ELF-1 (cell line): ENCODE measurements at regions not wholly inside any gene's neighbourhood (a gene's known extent, or its start where the extent isn't known, plus 50 kb on each side); places are given as distances from the start of the nearest gene placed in this dataset.
"Not testable (repeated sequence)": the region's sequence is repeated elsewhere in the genome, so short reads cannot be mapped to it uniquely, and the experiment has no call there.

Source experiments
- DNase-seq: peaks from one replicate; pipeline ENCODE4 v3.0.0-alpha.2; 2016; ENCODE audit warnings: low read depth, low spot score

DNA sequence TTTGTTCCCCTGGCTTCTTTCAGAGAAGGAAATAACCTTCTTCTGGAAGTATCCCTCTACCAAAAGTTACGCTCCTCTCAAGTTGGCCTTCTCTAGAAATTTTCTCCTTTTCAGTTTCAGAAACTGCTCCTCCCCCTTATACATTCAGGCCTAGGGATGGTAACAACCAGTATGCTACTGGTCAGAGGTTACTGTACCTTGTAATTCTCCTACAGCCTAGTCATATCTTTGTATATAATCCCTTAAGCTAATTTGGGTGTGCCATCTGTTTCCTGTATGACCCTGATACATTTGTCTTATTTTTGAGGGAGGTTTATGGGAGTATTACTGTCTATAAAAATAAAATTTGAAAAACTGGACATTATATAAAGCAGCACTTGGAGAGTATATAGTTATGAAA, 98.0 kb upstream of the NOTCH2NLA start:
- DNase-seq, result not testable (repeated sequence)

DNA sequence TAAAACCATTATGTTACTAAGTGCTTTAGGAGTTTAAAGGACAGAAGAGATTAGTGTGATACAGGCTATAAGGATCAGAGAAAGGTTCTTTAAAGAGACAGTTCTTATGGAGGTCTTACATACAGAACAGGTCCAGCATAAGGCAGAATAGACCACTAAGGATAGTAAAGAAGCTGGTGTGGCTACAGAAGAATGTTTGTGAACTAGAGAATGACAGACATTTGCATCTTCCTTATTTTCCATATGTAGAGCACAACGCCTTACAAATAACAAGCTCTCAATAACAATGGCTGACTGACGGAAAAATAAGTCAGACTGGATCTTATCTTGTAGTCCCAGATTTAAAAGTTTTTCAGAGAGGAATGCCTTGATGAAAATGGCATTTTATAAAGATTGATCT, 95.6 kb upstream of the NOTCH2NLA start:
- not testable (repeated sequence) for DNase-seq

DNA sequence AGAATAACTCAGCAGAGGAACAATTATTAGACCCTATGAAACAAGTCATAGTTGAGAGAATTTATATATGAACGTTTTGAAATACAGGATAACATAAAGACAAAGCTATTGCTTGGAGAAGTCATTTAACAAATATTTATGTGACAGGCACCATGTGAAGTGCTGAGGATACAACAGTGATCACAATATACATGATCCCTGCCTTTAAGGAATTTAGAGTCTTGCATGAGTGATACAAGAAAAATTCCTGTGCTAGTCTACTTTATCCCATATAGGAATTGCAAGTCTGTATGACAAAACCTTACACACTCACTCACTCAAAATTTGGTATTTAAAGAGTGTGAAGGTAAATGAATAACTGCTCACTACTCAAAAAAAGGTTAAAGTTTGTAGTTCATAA, 94.5 kb upstream of the NOTCH2NLA start:
- not testable (repeated sequence) for DNase-seq

DNA sequence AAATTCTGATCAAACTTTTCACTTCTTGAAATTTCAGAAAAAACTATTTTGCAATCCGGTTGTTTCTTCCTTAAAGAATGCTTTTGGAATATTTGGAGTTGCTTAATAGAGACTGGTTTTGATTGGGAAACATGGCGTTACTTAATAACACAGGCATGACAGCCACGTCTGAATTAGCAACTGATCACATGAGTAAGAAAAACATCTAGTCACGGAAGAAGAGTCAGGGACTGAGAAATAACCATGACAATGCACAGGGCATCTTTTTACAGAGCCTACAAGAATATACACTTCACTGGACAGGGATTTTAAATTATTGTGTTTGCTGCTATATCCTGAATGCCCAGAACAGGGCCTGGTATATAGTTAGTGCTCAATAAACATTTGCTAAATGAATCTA, 94.1 kb upstream of the NOTCH2NLA start:
- DNase-seq, result not testable (repeated sequence)

DNA sequence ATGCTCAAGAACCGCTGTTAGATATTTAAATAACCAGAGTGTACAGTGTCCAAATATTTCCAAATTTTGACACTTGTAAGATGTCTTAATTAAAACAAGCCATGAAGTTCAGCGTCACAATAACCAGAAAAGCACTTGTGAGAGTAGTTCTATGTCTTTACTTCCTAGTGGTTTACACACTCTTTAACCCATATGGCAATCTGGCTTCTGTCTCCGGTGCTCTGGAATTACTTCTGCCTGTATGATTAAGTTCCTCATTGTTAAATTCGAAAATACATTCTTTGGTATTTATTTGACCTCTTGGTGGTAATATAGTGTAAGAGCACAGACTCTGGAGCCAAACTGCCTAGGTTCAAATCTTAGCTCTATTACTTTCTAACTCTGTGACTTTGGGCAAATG, 89.9 kb upstream of the NOTCH2NLA start:
- DNase-seq, result not testable (repeated sequence)

DNA sequence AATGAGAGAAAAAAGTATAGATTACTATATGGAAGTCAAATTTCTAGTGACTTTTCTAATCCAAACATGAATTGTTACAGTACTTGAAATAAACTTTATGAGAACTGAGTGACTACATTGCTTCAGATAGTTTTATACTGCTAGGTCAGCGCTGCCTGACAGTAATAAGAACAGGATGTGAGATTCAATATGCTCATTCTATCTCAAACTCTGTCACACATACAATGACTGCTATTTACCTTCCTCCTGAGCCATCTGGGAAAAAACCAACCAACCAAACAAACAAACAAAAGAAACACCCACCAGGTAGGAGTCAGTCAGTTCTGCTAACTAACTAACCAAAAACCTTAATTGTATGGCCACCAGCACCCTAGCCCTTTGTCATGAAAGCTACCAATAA, 89.0 kb upstream of the NOTCH2NLA start:
- not testable (repeated sequence) for DNase-seq

DNA sequence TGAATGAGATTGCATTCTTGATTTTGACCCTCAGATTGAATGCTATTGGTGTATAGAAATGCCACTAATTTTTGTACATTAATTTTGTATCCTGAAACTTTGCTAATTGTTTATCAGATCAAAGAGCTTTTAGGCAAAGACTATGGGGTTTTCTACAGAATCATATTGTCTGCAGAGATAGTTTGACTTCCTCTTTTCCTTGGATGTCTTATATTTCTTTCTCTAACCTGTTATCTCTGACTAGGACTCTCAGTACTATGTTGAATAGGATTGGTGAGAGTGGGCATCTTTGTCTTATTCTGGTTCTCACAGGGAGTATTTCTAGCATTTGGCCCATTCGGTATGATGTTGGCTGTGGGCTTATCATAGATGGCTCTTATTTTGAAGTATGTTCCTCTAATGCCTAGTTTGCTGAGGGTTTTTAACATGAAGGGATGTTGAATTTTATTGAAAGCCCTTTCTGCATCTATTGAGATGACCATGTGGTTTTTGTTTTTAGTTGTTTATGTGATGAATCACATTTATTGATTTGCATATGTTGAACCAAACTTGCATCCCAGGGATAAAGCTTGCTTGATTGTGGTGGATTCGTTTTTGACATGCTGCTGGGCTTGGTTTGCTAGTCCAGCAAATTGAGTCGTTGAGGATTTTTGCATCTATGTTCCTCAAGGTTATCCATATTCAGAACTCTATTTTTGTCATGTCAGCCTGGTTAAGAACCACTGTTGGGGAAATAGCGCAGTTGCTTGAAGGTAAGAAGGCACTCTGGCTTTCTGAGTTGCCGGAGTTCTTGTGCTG, 85.8 kb upstream of the NOTCH2NLA start:
- not testable (repeated sequence) for DNase-seq

DNA sequence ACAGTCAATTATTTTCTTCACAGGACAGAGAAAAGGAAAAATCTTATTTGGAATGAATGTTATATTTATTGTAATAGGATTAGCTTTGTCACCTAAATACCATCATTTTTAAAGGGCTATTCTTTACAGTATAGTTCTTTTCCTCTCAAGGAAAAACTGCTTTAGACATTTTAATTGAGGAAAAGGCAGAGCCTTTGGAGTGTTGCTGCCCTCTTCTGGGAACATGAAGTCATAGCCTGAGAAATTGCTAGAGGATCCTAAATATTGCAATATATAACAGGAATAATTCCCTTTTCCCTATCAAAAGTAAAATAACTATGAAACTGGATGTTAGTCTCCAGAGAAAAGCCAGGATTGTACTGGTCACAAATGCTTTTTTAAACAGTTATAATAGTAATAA, 81.8 kb upstream of the NOTCH2NLA start:
- not testable (repeated sequence) for DNase-seq

DNA sequence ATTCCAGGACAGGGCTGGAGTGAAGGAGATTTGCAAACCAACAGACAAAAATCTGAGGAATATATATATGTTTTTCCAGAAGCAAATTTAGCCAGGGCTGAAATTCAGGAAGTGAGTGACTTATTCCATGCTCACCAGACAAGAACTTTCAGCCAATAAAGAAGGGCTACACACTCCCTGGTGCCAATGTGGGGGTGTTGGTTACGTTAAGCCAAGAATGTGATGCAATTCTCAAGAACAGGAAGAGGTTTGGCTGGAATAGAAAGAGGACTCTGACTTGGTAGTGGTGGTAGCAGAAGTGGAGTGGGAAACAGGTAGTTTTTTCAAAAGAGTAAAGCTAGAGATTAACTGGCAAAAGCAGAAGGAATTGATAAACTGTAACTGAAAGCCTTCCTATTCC, 80.6 kb upstream of the NOTCH2NLA start:
- DNase-seq, result not testable (repeated sequence)

DNA sequence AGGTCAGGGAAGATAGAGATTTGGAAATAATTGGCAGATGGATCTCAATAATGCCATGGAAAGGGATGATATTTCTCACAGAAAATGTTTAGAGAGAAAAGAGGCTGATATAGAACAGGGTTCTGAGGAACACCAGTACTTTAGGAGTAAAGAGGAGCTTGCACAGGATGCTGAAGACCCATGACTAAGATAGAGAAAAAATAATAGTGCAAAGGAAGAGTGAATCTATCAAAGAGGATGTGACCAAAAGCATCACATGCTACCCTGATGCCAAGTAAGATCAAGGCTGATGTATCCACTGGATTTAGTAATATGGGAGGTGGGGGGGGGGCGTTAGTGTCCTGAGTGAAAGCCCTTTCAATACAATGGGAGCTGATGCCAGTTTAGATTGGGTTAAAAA, 80.1 kb upstream of the NOTCH2NLA start:
- DNase-seq, result not testable (repeated sequence)

DNA sequence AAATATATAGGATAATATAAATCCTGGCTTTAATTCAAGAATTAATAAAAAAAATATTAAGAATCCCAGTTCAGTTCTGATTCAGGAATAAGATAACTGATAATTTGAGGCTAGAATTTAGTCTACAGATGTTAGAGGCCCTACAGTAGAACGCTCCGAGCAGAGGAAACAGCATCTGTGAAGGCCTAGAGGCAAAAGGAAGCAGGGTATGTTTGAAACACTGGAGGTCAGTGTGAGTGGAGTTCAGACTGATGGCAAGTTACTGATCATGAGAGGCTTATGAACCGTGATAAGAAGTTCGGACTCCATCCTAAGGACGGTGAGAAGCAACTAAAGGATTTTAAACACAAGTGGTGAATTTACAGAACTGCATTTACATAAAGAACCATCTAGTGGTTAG, 79.3 kb upstream of the NOTCH2NLA start:
- DNase-seq, result not testable (repeated sequence)

DNA sequence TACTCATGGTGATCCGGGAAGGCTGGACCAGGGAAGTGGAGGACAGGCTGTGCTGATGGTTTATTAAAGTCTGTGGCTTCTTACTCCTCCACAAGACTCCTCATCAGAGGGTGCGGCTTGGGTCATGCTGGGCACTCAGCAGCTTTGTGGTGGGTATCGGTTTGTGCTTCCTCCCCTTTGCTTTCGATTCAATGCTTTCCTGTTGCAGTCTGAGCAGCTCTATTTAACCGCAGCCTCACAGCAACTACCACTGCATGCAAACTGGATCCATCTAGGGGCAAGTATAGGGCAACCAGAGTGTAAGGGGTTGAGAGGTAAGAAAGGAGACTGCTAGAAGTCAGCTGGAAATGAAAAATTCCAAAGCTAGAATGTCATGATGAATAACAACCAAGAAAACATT, 78.8 kb upstream of the NOTCH2NLA start:
- DNase-seq, result not testable (repeated sequence)

DNA sequence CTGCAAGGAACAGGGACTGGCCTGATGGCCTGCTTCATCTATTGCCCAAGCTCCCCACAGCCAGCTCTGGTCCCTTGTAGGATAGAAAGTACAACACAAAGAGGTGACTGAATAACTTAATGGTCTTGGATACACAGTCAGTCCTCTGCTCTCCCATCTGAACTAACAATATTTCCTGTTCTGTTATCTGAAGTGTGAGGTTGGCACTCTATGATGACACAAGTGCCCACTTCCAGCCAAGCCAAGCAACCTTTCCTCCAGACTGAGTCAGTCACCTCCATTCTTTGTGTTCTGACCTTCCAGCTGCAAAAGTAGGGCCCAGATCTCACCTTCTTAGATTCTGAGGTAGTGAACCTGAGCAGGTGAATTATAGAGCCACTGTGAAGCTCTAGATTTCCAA, 77.8 kb upstream of the NOTCH2NLA start:
- DNase-seq, result not testable (repeated sequence)

DNA sequence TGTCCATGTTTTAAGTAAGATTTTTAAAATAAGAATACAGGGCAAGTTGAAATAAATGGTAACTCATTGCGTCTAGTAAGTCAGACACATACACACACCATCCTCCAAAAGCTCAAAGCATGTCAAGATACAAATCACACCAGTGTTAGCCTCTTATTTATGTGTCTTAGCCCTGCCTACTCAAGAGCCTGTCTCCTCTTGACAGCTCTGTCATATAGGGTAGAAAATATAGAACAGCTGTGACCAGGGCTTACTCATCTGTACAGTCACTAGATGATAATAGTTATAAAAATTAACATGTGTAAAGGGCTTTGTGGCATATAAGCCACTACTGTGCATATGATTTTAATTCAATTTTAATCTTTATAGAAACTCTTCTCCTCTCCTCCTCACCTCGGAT, 76.6 kb upstream of the NOTCH2NLA start:
- DNase-seq, result not testable (repeated sequence)

DNA sequence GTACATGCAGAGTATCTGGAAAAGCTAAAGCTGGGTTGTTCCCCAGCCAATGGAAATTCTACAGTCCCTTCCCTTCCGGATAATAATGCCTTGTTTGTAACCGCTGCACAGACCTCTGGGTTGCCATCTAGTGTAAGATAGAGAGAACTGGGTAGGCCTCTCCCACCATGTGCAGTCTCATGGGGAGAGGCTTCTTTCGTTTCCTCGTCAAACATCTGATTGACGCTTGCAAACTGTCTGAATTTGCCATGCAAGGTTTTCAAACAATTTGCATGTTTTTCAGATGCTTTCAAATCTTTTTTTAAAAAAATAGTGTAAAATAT, 69.7 kb upstream of the NOTCH2NLA start:
- not testable (repeated sequence) for DNase-seq

DNA sequence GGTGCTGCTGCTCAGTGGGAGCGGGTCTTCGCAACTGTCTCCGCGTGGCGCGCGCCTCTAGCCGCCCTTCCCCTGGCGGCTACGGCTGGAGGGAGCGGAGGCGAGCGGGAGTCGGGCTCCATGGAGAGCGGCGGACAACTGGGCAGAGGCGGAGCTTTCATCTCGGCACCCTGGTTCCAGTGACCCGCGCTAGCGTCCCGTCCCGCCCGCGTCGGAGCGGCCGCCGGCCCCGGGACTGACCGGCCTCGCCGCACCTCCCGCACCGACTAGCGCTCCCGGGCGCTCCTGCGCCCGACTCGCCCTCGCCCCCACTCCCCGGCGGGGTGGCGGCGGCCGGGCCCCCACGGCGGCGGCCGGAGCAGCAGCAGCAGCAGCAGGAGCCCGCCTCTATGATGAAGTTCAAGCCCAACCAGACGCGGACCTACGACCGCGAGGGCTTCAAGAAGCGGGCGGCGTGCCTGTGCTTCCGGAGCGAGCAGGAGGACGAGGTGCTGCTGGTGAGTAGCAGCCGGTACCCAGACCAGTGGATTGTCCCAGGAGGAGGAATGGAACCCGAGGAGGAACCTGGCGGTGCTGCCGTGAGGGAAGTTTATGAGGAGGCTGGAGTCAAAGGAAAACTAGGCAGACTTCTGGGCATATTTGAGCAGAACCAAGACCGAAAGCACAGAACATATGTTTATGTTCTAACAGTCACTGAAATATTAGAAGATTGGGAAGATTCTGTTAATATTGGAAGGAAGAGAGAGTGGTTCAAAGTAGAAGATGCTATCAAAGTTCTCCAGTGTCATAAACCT, 69.2 kb upstream of the NOTCH2NLA start:
- DNase-seq, result not testable (repeated sequence)

DNA sequence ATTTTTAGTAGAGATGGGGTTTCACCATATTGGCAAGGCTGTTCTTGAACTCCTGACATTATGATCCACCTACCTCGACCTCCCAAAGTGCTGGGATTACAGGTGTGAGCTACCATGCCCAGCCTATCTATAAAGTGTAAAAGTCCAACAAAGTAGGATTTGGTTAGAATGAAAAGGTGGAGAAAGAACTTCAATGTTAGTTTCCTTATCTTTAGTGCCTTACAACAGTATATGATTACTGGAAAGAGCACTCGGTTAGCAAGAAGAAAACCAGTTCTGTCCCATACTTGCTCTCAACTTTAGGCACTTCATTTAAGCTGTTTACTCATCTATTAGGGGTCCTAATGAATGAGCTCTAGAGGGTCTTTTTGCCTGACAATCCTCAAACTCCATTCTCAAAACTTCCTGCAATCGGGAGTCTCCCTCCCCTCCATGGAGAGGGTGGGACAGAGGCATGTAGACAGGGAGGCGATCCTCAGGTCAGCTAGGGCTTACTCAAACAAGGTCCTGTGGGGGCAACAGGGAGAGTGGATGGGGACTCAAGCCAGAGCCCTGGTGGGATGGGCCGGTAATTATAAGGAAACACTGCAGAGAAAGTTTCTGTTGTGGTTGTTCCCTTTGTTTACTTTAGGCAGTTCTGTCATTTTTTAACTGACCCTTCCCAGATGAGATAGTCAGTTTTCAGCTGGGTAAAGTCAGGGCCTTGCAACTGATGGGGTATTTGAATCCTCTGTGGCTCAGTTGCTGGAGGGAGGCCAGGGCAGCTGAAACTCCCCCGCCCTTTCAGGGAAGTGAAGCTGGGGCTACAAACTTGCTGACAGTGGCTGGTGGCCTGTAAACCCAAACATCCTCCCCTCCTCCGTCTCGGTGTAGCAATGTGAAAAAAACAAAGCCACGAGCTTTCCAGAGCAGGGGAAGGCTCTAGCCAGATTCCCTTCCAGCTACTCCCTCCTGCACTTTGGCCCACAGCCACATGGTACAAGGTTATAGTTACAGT, 64.4 kb upstream of the NOTCH2NLA start:
- not testable (repeated sequence) for DNase-seq

DNA sequence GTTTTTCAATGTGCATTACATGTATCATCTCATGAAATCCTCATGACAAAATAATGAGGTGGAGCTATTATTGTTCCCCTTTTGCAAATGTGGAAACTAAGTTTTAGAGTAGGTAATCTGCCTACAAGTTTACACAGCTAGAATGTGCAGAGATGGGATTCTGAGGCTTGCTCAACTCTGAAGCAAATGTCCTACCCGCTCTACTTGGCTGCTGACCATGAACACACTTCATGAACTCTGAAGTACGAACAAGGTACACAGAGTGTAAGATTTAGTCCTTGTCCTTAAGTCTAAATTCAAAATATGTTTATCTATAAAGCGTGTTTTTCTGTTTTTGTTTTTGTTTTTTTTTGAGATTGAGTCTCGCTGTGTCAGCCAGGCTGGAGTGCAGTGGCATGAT, 63.6 kb upstream of the NOTCH2NLA start:
- DNase-seq, result not testable (repeated sequence)

DNA sequence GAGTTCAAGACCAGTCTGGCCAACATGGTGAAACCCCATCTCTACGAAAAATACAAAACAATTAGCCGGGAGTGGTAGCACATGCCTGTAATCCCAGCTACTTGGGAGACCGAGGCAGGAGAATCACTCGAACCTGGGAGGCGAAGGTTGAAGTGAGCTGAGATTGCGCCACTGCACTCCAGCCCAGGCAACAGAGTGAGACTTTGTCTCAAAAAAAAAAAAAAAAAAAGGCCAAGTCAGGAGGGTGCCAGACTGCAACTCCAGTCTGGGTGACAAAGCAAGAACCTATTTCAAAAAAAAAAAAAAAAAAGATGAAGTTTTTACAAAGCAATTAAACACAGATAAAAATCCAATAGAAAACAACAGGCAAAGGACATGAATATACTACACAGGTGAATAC, 59.1 kb upstream of the NOTCH2NLA start:
- not testable (repeated sequence) for DNase-seq

DNA sequence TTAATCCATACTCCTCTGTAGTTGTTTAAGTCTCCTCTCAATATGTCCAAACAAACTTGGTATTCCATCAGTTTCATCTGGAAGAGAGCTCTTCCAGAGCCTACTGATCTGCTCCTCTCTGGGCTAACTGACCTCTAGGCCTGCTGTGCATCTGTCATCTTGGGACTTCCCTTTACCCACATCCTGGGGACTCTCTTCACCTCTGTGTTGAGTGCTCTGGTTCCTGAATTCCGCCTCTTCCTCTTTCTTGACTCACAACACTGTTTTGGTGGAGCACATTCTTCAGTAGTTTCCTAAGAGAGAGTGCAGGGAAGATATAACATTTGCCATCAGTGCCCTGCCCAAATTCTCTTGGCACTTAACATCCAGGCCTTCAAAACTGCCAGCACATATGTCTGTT, 55.9 kb upstream of the NOTCH2NLA start:
- not testable (repeated sequence) for DNase-seq

DNA sequence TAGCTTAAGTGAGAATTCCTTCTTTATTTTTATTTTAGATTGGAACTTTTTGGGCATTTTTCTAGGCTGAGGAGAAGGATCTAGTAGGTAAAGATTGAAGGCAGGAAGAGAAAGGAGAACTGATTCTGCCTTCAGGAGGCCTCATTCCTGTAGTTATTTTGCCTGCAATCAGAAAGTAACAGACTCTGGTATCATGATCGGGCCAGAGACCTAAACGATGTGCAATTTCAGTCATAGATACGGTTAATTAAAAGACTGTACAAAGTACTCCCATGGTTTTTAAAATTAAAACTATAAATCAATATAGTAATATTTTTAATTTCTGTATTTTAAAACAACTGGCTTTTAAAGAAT, 54.7 kb upstream of the NOTCH2NLA start:
- not testable (repeated sequence) for DNase-seq
